Activated naive CD4-positive, alpha-beta T cell treated with anti-CD3 and anti-CD28 coated beads, Interleukin-2, amount 10 ng/mL, durations not matched to agents 7 days and 5 days (primary cell): ENCODE measurements at regions not wholly inside any gene's neighbourhood (a gene's known extent, or its start where the extent isn't known, plus 50 kb on each side); places are given as distances from the start of the nearest gene placed in this dataset.

Experiments
- CTCF ChIA-PET: fragments of 350-600 bp; sonication (Branson Sonifier 250); formaldehyde crosslinking; loops from one replicate; lab custom pipeline; 2021; ENCODE audit warnings: antibody characterized with exemption; lab: Charles Lee
- DNase-seq: peaks from one replicate; pipeline ENCODE4 v3.0.0-alpha.2; 2020
- H3K27ac Mint-ChIP-seq: one replicate; pipeline ENCODE4 v1.8.0; 2021; ENCODE audit warnings: mild to moderate bottlenecking, moderate library complexity, mixed read lengths
- H3K27me3 Mint-ChIP-seq: one replicate; pipeline ENCODE4 v1.8.0; 2021; ENCODE audit warnings: mild to moderate bottlenecking, mixed read lengths
- H3K36me3 Mint-ChIP-seq: one replicate; pipeline ENCODE4 v1.8.0; 2021; ENCODE audit warnings: mixed read lengths
- H3K4me1 Mint-ChIP-seq: one replicate; pipeline ENCODE4 v1.8.0; 2021; ENCODE audit warnings: mixed read lengths
- H3K4me3 Mint-ChIP-seq: one replicate; pipeline ENCODE4 v1.8.0; 2021; ENCODE audit warnings: mild to moderate bottlenecking, moderate library complexity, mixed read lengths
- H3K9me3 Mint-ChIP-seq: one replicate; pipeline ENCODE4 v1.8.0; 2021; ENCODE audit warnings: mixed read lengths

DNA sequence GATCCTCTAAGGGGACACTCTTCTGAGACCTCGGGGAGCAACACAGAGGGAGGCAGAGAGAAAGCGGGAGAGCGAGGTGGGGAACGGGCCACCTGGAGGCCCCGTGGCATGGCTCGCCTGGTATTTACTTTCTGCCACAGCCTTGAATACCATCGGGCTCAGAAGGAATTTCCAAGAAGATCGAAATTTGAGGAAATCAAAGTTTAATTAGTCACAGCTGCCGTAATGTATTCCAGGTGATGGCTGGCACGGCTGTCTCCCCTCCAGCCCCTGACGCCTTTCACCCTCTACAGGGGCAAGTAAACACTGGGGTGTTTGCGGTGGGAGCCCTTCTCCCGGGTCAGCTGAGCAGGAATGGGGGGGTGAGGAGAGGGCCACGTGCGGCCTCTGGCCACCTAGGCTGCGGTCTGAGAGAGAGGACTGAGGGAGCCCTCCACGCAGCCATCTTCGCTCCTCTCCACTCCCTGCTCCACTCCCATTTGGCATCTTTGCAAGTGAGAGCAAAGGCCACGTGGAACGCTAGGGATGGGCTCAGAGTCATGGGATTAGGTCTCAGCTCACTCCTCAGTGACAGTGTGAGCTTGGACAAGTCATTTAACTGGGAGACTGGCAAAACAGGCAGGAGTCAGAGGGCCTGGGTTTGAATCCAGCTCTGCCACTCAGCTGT lies 125.2 kb downstream of the SYF2 start:
- peaks cover 24% of the 10 kb centered on the region for H3K4me1 Mint-ChIP-seq
- peaks cover 8% of the 10 kb centered on the region for H3K36me3 Mint-ChIP-seq
- no peak overlapping the region for H3K4me3 Mint-ChIP-seq
- peaks cover 63% of the 10 kb centered on the region for H3K27me3 Mint-ChIP-seq
- H3K27ac Mint-ChIP-seq, result no peak overlapping the region
- CTCF ChIA-PET, result interaction anchor here (0.7 to 1.1 kb wide), 3 partner anchors 10 to 258 kb away, joined by 3 read pairs; no protein-coding TSS in a partner anchor
- no peak for DNase-seq
- H3K9me3 Mint-ChIP-seq, result peaks cover 21% of the 10 kb centered on the region

DNA sequence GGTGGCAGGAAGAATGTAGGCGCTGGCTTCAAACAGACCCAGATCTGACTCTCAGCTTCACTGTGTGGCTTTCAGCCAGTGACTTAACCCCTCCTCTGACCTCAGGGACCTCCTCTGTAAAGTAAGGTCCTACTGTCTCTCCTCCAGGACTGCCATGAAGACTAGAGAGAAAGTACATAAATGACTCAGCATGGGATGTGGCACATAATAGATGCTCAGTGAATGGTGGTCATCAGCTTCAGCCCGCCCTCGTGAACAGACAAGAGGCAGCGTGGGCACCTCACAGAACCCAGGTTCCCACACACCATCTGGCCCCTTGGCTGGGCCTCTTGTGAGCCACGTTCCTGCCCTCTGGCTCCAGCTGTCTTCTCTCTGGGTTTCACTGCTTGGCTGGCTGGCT lies 126.0 kb downstream of the SYF2 start:
- Mint-ChIP-seq H3K9me3 (peaks cover 21% of the 10 kb centered on the region), H3K27ac (peak overlapping the region; percentile 45), H3K36me3 (peaks cover 8% of the 10 kb centered on the region), H3K27me3 (peaks cover 65% of the 10 kb centered on the region), H3K4me3 (no peak overlapping the region), H3K4me1 (peaks cover 29% of the 10 kb centered on the region)
- CTCF ChIA-PET, result interaction anchor here (1.1 kb wide), 1 partner anchor 11 kb away, joined by 3 read pairs; no protein-coding TSS in a partner anchor
- no peak for DNase-seq

DNA sequence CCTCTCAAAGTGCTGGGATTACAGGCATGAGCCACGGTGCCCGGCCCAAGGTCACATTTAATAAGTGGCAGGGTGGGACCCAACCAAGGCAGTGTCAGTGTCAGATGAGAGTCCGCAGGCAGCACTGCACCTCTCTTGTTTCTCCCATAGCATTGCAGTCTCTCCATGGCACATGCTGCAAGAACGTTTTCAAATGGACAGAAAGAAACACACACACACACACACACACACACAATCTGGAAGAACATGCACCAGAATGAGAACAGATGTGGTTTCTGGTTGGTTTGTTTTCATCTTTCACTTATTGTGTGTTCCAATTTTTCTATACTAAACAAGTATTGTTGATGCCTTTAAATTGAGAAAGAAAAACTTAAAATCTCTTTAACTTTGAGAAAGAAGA lies 126.5 kb downstream of the SYF2 start:
- Mint-ChIP-seq H3K27ac (peak overlapping the region; percentile 45), H3K4me3 (no peak overlapping the region), H3K36me3 (peaks cover 8% of the 10 kb centered on the region), H3K4me1 (peaks cover 34% of the 10 kb centered on the region), H3K9me3 (peaks cover 21% of the 10 kb centered on the region), H3K27me3 (peaks cover 65% of the 10 kb centered on the region)
- no peak for DNase-seq
- CTCF ChIA-PET, result interaction anchor here (1.1 kb wide), 1 partner anchor 12 kb away, joined by 3 read pairs; no protein-coding TSS in a partner anchor

DNA sequence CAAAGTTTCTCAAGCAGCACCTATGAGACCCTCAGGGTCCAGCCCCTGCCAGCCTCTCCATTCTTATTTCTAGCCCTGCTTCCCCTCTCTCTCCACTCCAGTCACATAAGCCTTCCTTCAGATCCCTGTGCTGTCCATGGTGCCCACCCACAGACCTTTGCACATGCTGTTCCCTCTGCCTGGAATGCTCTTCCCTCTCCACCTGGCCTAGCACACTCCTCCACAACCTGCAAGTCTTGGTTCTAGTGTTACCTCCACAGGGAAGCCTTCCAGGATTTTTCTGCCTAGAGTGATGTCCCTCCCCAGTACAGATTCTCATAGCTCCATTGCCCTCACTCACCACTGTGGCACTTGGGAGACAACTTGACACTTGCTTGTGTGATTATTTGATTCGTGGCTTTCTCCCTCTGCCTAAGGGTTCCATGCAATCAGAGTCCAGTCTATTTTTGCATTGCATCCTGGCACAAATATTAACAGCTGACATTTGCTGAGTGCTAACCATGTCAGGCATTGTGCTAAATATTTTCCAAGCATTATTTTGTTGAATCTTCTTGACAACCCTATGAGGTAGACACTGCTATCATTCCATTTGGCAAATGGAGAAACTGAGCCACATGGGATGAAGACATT lies 127.3 kb downstream of the SYF2 start:
- Mint-ChIP-seq H3K27ac (no peak overlapping the region), H3K4me1 (peaks cover 42% of the 10 kb centered on the region), H3K4me3 (no peak overlapping the region), H3K9me3 (peaks cover 17% of the 10 kb centered on the region), H3K36me3 (peaks cover 8% of the 10 kb centered on the region), H3K27me3 (peaks cover 65% of the 10 kb centered on the region)
- DNase-seq, result no peak
- CTCF ChIA-PET, result interaction anchor here (0.8 to 1.0 kb wide), 2 partner anchors 24 to 68 kb away, joined by 3 to 4 read pairs; no protein-coding TSS in a partner anchor

DNA sequence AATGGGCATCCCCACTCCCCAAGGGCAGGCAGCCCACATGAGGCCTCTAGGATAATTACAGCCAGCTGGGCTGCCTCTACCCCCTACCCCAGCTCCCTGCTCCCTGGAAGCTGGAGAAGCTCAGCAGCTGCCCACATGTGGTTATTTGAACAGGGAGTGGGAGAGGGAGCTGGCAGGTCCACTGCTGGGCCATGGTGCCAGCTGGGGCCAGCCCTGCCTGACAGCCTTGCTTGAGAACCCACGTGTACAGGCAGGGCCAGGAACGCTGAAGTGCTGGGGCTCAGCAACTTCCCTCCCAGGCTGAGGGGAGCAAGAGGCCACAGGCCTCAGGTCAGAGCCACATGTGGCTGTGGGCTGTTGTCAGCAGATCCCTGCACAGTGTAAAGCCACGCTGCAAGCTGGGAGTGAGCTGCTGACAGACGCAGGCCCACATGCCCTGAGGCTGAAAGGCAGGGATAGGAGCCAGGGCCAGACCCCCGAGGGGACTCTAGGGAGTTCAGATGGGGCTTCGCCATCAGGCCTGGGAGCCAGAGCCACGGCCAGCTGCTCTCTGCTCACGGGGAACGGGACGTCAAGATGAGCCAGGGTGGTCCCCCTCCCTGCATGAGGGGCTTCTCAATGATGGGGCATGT lies 129.0 kb downstream of the SYF2 start:
- H3K4me3 Mint-ChIP-seq, result no peak overlapping the region
- peaks cover 54% of the 10 kb centered on the region for H3K27me3 Mint-ChIP-seq
- CTCF ChIA-PET, result interaction anchor here (0.8 to 2.7 kb wide), 3 partner anchors 26 to 255 kb away, joined by 3 to 6 read pairs (median 4); no protein-coding TSS in a partner anchor
- H3K36me3 Mint-ChIP-seq, result no peaks in the 10 kb centered on the region
- H3K27ac Mint-ChIP-seq, result no peak overlapping the region
- H3K4me1 Mint-ChIP-seq, result peaks cover 49% of the 10 kb centered on the region
- no peak for DNase-seq
- H3K9me3 Mint-ChIP-seq, result peaks cover 4% of the 10 kb centered on the region

DNA sequence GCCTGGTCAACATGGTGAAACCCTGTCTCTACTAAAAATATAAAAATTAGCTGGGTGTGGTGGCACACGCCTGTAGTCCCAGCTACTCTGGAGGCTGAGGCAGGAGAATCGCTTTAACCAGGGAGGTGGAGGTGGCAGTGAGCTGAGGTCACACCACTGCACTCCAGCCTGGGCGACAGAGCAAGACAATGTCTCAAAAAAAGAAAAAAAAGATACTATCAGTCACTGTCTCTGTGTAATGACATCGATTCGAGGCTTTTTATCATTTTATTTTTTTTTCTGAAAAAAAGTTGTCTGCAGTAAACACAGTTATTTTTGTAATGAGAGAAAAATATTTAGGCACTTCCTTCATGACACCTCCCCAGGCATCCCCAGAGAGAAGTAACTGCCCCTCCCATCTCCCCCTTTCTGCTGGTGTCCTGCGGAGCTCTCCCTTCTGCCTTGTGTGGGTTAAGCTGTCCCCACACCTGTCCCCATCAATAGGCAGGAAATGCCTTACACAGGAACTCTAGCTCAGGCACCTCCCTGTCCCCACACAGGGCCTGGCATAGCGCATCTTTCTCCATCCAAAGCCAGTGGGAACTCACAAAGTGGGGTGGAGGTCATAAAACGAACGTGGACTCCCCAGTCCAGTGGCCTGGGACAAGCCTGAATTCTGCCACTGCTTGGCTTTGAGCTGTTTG lies 132.0 kb downstream of the SYF2 start:
- peaks cover 47% of the 10 kb centered on the region for H3K27me3 Mint-ChIP-seq
- DNase-seq, result peak; percentile 19
- CTCF ChIA-PET, result interaction anchor here (0.8 to 5.5 kb wide), 17 partner anchors 12 to 265 kb away, joined by 3 to 57 read pairs (median 8); no protein-coding TSS in a partner anchor
- H3K4me1 Mint-ChIP-seq, result peaks cover 67% of the 10 kb centered on the region
- peak overlapping the region; percentile 80 for H3K27ac Mint-ChIP-seq
- H3K36me3 Mint-ChIP-seq, result peaks cover 5% of the 10 kb centered on the region
- H3K9me3 Mint-ChIP-seq, result peaks cover 7% of the 10 kb centered on the region
- no peak overlapping the region for H3K4me3 Mint-ChIP-seq

DNA sequence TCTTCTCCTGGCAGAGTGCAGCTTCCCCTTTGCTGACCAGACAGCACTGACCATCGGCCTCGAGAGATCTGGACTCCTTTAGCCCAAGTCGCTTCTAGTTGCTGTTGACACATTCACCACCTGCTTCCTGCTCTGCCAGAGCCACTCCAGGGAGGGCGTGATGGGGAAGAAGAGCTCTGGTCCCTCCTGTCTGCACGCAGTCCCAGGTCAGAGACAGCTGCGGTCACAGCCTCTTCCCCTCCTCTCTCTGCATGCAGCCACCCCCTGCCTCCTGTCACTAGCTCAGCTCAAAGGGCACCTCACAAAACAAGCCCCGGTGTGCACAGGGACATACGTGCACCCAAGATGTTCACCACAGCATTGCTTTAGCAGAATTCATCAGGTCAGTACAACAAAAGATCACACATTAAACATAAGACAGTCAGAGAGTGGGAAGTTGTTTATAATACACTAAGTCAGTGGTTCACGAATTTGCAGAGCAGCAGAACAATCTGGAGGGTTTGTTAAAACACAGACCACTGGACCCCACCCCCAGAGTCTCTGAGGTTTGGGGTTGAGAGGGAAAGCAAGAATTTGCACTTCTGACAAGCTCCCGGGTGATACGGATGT lies 132.9 kb downstream of the SYF2 start:
- H3K27me3 Mint-ChIP-seq, result peaks cover 40% of the 10 kb centered on the region
- peaks cover 8% of the 10 kb centered on the region for H3K36me3 Mint-ChIP-seq
- H3K4me1 Mint-ChIP-seq, result peaks cover 73% of the 10 kb centered on the region
- peaks cover 10% of the 10 kb centered on the region for H3K9me3 Mint-ChIP-seq
- CTCF ChIA-PET, result interaction anchor here (0.9 to 5.5 kb wide), 10 partner anchors 19 to 264 kb away, joined by 3 to 57 read pairs (median 8); partner anchors contain the start of gene RUNX3
- H3K4me3 Mint-ChIP-seq, result peak overlapping the region; percentile 23
- peak; percentile 58 for DNase-seq
- peak overlapping the region; percentile 80 for H3K27ac Mint-ChIP-seq

DNA sequence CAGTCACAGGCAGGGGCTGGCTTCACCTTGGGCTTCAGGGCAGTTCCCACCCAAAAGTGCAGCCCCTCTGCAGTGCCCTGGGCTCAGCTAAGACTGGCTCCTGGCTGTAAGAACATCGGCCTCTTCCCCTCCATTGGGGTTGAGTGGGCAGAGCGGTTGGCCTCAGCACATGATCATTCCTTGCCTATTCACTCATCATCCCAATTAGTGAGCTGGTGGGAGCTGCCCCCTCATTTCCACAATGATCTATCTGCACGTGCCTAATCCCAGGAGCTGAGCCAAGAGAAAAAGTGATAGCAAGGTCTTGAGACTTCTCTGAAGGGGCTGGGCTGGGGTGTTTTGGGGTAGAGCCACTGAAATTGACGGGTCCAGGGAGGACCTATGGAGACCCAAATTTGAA lies 133.6 kb downstream of the SYF2 start:
- H3K27ac Mint-ChIP-seq, result no peak overlapping the region
- peaks cover 36% of the 10 kb centered on the region for H3K27me3 Mint-ChIP-seq
- DNase-seq, result no peak
- no peak overlapping the region for H3K4me3 Mint-ChIP-seq
- H3K9me3 Mint-ChIP-seq, result peaks cover 10% of the 10 kb centered on the region
- peaks cover 81% of the 10 kb centered on the region for H3K4me1 Mint-ChIP-seq
- peaks cover 10% of the 10 kb centered on the region for H3K36me3 Mint-ChIP-seq
- CTCF ChIA-PET, result interaction anchor here (0.9 to 5.5 kb wide), 9 partner anchors 20 to 389 kb away, joined by 3 to 57 read pairs (median 10); partner anchors contain the start of gene RUNX3

DNA sequence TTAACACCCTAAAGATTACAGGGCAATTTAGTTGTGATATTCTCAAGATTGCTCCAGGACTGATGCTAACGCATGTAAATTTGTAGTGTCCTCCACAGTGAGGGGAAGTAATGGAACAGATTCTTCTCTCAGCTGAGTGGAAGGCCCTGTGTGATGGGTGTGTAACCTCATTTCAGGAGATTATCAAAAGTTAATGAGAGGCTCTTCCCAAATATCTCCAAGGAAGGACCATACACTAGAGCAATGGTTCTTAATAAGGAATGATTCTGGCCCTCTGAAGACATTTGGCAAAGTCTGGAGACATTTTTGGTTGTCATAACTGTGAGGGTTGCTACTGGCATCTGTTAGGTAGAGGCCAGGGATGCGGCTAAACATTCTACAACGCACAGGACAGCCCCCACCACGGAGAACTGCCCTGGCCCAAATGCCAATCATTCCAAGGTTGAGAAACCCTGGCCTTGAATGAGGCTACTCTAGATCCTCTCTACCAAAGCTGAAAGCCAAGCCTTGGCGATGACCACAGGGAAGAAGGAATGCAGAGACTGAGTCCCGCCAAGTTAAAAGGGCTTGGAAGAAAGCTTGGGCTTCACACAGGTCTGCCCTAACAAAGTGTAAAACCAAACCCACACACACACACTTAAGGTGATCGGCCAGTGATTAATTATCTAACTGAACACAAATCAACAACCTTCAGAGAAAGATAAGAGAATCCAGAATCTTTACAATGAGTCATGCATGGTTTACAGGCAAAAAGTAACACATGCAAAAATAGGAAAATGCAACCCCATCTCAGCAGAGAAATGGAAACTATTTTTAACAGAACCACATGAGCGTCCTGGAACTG lies 135.8 kb downstream of the SYF2 start:
- peak overlapping the region; percentile 87 for H3K27ac Mint-ChIP-seq
- H3K27me3 Mint-ChIP-seq, result peaks cover 36% of the 10 kb centered on the region
- H3K4me3 Mint-ChIP-seq, result peak overlapping the region; percentile 13
- H3K4me1 Mint-ChIP-seq, result peaks cover 80% of the 10 kb centered on the region
- CTCF ChIA-PET, result interaction anchor here (1.2 to 1.6 kb wide), 2 partner anchors 52 to 134 kb away, joined by 3 to 5 read pairs; no protein-coding TSS in a partner anchor
- no peak for DNase-seq
- peaks cover 10% of the 10 kb centered on the region for H3K36me3 Mint-ChIP-seq
- H3K9me3 Mint-ChIP-seq, result peaks cover 10% of the 10 kb centered on the region

DNA sequence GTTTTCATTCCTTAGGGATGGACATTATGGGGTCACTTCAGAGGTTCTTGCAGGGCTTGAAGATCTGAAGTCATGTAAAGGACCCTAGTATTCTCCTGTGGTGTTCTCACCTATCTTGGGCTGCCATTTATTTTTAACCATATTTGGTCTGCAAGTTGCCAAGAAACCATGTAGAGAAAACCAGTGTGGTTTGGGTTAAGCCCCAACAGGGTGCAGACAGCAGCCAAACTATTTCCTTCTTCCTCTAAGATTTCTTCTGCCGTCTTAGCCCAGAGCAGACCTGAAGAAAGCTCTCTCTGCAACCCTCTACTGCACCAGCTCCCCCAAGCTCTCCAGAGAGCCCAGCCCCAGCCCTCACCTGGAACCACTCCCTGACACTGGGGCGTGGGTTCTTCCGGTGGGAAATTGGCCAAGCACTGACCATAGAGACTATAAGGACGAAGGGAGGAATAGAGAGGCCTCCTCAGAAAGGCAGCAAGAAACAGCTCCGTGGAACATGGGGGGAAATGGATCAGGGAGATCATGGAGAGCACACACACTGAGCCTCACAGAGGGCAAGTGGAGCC lies 136.6 kb downstream of the SYF2 start:
- H3K4me3 Mint-ChIP-seq, result peak overlapping the region; percentile 13
- H3K4me1 Mint-ChIP-seq, result peaks cover 75% of the 10 kb centered on the region
- CTCF ChIA-PET, result interaction anchor here (1.6 kb wide), 1 partner anchor 53 kb away, joined by 3 read pairs; no protein-coding TSS in a partner anchor
- peak; percentile 54 for DNase-seq
- peaks cover 10% of the 10 kb centered on the region for H3K36me3 Mint-ChIP-seq
- H3K27me3 Mint-ChIP-seq, result peaks cover 42% of the 10 kb centered on the region
- peak overlapping the region; percentile 87 for H3K27ac Mint-ChIP-seq
- peaks cover 10% of the 10 kb centered on the region for H3K9me3 Mint-ChIP-seq

DNA sequence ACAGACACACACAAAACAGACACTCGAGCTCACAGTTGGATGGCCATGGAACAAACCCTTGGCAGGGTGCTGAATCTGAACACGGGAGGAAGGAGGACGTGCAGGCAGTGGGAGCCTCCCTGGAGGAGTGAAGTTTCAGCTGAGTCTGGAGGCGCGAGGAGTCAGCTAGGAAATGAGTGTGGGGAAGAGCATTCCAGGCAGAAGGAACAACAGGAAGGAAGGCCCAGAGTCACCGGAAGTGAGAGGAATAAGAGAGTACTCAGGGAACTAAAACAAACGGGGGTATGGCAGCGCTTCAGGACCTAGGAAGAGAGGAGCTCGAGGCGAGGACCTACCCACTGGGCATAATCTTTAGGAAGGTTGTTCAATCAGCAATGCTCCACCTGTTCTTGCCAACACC lies 137.3 kb downstream of the SYF2 start:
- Mint-ChIP-seq H3K4me1 (peaks cover 68% of the 10 kb centered on the region), H3K27ac (peak overlapping the region; percentile 74), H3K9me3 (peaks cover 10% of the 10 kb centered on the region), H3K4me3 (no peak overlapping the region), H3K36me3 (peaks cover 10% of the 10 kb centered on the region), H3K27me3 (peaks cover 45% of the 10 kb centered on the region)
- no peak for DNase-seq
- CTCF ChIA-PET, result no interaction called here

DNA sequence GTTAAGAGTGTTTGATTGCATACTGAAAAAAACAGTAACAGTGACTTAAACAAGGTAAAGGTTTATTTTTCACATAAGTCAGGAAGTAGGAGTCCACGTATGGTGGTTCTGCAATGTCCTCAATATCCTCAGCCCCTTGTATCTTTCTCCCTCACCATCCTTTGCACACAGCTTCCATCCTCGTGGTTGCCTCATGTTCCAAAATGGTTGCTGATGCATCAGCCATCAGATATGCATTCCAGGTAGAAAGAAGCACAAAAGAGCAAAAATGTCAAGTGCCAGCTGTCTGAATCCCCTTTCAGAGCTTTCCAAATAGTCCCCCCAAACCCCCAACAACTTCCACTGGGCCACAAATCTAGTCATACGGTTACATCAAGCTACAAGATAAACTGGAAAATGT lies 138.1 kb downstream of the SYF2 start:
- CTCF ChIA-PET, result no interaction called here
- H3K27ac Mint-ChIP-seq, result no peak overlapping the region
- peaks cover 50% of the 10 kb centered on the region for H3K27me3 Mint-ChIP-seq
- H3K4me1 Mint-ChIP-seq, result peaks cover 60% of the 10 kb centered on the region
- DNase-seq, result no peak
- peaks cover 10% of the 10 kb centered on the region for H3K9me3 Mint-ChIP-seq
- no peak overlapping the region for H3K4me3 Mint-ChIP-seq
- H3K36me3 Mint-ChIP-seq, result peaks cover 10% of the 10 kb centered on the region
